GM18505 (cell line): ENCODE measurements at regions not wholly inside any gene's neighbourhood (a gene's known extent, or its start where the extent isn't known, plus 50 kb on each side); places are given as distances from the start of the nearest gene placed in this dataset.
"Not testable (repeated sequence)": the region's sequence is repeated elsewhere in the genome, so short reads cannot be mapped to it uniquely, and the experiment has no call there.

ENCODE experiments used
- ATAC-seq: cut with Tn5 transposase; IDR thresholded peaks from one replicate; pipeline ENCODE4 v1.9.1; 2021; ENCODE audit not compliant: unreplicated experiment
- POLR2A ChIP-seq: IDR thresholded peaks from 4 replicates; pipeline ENCODE4 v1.6.1; 2011; ENCODE audit warnings: borderline replicate concordance; ENCODE audit not compliant: insufficient read depth, insufficient read length; ENCODE audit errors: extremely low read depth

DNA sequence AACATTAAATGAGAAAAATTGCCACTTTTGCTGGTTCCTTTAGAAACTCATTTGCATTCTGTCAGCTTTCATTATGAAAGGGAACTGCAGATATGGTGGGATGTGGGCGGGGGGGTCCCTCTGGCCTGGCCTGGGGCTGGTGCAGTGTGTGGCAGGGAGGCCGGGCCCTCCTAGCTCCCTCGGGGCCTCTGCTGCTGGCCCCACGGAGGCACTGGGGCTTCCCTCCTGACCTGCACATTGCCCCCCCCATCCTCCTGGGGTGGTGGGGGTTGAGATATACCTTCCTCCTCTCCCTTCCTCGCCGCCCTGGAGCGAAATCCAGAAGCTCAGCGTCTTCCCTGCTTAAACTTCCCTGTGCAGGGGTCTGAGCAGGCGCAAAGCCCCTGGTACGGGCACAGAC is 1005.9 kb downstream of the BRD1 start:
- no peak for TF ChIP-seq POLR2A

DNA sequence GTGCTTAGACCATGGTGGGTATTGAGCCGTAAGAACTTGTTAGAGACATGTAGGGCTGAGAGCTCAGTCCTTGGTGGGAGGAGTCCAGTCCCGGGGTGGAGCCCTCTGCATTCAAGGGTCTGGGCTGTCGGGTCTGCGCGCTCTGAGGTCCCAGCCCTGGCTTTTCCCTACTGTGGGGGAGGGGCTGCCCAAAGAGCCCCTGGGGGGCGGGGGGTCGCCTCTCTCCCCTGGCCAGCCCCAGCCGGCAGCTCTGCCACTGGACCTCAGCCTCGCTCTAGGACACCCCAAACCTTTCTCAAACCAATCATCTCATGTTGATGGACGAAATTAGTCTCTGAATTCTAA is 1006.4 kb downstream of the BRD1 start:
- no peak for ATAC-seq
- no peak for TF ChIP-seq POLR2A

More for the DNA sequence above, 1005.9 kb downstream of the BRD1 start:
- no peak for ATAC-seq

DNA sequence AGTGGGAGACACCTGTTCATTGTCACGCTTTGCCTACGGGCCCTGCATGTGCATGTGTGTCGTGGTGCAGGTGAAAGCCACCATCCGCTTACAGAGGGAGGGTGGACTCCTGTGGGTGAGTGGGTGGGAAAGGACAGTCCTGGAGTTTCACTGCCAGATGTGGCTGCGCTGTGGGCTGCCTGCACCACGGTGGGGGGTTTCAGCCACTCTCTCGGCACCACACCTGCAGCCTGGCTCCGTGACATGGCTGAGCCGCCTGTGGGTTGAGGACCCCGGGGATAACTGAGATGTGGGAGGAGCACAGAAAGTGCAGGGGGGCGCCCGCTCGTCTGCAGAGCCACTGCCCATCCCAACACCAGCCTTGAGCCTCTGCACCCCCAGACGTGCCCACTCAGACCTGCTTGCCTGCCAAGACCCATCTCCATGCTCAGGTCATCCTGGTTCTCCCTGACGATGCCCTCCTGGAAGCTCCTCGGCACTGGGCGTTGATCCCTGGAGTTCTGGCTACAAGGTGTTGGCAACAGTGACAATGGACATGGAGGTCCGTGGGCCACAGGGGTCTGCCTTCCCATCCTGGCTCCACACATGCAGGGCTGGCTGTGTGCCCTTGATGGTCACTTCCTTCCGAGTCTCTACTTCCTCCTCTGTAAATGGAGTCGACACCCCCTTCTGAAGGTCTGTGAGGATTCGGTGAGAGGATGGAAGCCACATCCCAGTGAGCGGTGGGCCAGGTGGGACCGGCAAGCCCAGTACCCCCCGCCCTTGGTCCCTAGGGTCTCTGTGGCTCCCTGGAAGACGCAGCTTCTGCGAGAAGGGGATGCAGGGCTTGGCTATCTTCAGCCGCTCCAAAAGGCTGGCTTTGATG is 1007.0 kb downstream of the BRD1 start:
- TF ChIP-seq POLR2A = no peak
- ATAC-seq = no peak

DNA sequence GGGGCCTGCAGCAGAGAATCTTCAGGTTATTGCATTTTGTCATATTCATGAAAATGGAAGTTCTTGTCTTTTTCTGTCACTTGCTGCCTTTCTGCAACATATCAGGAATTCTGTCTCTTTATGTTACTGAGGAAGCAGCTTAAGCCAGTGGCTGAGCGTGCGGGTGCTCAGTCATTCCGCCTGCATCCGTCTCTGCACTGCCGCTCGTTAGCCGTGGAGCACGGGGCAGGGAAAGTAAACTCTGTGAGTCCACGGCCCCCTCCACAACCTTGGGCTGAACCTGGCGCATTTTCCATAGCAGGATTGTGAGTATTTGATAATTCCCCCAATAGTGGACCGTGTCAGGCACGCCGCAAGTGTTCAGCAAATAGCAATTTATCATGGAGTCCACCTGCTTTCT is 1007.7 kb downstream of the BRD1 start:
- no peak for ATAC-seq
- no peak for TF ChIP-seq POLR2A

DNA sequence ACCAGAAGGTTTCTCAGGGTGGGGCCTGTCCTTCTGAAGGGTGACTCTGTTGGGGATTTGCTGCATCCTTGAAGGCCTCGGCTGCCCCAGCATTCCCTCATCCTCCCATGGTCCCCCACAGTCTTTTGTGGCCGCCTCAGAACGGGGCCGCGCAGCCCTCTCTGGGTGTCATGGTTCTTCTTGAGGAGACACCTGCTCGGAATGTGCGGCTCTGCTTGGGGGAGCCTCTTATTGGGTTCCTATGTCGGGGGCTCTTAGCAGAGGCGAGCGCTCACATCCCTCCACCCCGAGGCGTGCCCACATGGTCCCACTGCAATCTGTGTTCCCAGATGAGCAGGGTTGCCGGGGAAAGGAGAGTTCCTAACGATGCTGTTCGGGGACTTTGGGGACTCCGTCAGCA is 1008.4 kb downstream of the BRD1 start:
- no peak for ATAC-seq
- no peak for TF ChIP-seq POLR2A

DNA sequence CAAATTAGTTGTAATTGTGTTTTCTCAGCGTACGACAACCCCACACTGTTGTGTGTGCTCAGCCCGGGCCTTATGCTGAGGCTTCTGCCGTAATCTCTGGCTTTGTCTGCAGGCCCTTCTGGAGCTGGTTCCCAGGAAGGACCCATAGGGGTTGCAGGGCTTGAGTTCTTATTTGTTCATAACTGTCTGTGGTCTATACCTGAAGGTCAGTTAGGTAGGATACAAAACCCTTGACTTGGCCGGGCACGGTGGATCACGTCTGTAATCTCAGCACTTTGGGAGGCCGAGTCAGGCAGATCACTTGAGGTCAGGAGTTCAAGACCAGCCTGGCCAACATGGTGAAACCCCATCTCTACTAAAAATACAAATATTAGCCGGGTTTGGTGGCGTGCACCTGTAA is 1010.2 kb downstream of the BRD1 start:
- ATAC-seq = not testable (repeated sequence)

DNA sequence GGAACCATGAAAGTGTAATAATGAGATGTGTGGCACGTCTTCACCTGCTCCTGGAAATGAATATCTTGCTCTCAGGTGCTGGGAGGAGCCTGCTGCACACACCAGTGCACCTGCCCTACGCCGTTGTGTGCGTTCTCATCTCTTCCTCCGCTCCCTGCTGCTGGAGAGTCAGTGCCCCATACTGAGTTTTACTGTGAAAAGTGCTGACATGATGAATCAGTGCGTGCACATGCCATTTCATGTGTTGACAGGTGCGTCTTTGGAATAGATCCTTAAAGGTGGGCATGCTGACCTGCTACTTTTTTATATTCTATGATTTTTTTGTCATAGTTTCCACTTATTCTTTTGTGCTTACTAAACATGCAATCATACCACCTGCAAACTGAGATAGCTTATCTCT is 1015.8 kb downstream of the BRD1 start:
- TF ChIP-seq POLR2A = no peak
- no peak for ATAC-seq

DNA sequence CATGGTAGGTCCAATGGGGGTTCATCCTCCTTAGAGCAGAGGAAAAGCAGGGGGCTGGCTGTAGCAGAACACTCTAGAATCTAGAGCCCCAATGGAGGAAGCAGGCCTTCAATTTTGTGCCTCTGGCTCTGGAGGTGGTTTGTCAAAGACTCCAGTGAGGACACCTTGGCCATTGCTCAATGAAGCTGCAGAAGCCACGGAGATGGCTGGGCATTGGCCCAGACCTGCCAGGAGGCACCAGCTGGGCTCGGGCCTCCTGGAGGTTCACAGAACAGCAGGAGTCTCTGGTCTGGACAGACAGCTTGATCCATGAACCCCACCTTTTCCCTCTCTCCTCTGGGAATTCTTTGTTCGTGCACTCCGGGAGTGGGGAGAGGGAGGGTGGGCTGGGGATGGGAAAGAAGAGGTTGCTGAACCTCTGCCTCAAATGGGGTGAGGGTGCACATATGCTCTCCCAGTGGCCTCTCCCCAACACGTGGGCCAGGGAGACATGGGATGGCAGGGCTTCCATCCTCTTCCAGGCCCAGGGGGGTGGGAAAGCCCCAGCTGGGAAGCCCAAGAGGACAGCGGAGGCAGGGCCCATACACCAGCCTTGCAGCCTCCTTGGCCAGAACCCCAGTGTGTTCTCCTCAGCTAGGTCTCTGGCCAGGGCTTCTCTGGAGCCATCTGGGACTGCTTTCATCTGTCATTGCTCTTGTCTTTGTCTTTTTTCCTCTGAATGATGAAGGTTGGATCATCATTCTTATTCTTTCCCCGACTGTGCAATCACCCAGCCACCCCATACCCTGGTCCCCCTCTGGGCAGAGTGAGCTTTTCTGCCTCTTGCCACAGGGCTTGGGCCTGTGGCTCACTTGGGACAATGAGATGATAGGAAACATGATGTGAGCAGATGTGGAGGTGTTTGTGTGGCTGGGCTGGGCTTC is 1019.4 kb downstream of the BRD1 start:
- ATAC-seq = no peak
- no peak for TF ChIP-seq POLR2A

DNA sequence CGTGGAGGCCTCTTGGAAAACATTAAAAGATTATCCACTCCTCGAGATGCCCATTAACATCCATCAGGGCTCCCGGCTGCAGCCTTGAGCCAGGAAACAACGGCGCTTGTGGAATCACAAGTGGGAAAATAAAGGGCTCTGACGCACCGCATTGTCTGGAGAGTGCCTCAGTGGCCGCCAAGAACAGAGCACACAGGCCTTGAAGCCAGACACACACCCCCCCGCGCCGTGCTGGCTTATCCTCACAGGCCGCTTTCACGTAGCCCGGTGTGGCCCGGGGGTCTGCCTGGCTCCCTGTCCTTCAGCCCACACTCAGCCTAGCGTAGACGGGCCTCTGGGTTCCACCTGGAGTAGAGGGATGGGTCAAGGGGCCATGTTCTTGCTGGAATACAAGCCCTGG is 1020.5 kb downstream of the BRD1 start:
- ATAC-seq = no peak
- TF ChIP-seq POLR2A = no peak

DNA sequence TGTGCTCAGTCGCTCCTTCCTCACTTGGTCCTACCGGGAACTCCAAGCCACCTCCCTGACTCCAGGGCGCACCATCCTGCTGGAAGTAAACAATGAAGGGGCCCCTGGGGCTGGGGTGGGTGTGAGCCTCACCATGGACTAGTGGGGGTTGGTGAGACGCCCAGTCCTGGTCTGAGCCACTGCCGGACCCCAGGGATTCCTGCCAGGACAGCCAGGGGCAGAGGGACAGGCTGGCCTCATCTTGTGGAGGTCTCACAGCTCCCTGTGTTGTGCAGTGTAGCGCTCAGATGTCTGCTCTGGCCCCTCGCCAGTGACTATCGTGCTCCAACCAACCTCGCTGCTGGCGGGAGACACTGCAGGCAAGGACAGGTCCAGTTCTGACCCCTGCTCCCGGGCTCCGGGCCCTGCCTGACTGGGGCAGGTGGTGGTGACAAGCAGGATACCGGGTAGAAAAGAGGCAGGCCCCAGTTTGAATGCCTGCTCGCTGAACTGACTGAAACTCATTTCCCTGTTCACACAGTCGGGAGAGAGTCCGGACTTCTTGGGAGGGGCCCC is 1021.4 kb downstream of the BRD1 start:
- no peak for TF ChIP-seq POLR2A
- no peak for ATAC-seq

DNA sequence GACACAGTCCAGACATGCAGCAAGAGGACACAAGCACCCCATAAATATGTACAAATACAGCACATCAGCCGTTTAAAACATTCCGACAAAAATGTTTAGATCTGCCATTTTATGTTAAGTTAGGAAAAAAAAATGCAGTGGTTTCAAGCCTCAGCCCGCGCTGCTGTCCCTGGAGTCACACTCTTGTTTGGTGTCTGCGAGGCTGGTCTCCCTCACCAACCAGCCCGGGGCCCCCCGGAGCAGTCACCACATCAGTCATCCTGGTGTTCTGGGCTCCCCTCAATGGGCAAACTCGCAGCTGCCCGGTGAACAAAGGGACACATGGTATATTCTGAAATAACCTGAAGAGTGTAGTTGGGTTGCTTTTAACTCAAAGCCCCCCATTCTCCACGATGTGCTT is 1022.2 kb downstream of the BRD1 start:
- no peak for ATAC-seq
- no peak for TF ChIP-seq POLR2A

DNA sequence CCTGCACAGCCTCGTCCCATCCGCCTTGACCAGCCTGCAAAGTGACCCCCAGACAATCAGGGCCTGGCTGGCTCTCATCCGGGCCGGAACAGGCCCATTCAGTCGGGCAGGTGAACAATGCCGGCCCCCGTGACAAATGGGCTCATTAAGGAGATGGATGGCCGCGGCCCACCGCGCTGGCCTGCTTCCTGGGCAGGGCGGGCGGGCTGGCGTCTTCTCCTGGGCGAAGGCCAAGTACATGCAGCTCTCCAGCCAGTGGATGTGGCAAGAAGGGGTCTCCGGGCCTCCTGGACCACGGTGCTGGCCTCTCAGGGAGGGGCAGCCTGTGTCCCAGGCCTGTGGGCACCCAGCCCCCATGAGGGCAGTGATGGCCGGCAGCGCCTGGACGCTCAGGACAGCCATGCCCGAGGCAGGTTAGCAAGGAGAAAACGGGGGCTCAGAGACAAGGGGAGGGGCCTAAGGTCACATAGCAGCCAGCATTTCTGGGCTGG is 1022.8 kb downstream of the BRD1 start:
- ATAC-seq = no peak
- no peak for TF ChIP-seq POLR2A

DNA sequence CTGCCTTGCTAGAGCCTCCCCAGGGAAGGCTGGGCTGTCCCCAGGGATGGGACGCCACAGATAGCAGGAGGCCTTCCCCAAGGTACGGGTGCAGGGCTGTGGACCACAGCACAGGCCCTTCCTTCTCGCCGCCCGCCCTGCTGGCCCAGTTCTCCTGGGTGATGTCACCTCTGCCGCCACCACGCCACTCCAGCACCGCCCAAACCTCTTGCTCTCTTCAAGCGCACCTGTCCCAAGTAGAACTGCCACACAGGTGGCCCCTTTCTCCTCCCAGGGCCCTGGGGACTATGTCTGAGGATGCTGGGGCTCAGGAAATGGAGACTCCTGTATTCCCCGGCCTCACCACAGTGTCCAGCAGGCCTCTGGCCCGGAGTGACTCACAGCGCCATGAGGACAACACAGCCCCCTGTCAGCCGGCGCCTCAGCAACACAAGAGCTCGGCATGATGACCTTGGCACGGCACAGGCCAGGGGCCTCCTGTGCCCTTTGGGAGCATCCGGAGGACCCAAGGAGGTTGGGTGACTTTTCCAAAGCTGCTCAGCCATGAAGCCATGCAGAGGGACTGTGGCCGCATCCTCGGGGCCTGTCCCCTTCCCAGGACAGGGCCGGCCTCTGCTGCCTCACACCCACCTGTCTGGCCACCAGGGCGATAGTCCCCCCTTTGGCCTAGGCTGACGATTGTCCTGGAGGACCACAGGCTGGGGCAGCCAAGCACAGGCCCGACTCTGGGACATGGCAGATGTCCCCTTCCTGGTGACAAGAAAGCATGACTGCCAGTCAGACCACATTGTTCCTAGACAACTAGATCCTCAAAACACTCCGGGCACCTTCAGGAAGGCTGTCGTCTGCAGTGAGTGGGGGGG is 1023.5 kb downstream of the BRD1 start:
- ATAC-seq = no peak
- TF ChIP-seq POLR2A = no peak
